ENCODE measurements at regions not wholly inside any gene's neighbourhood (a gene's known extent, or its start where the extent isn't known, plus 50 kb on each side); places are given as distances from the start of the nearest gene placed in this dataset.
"Not testable (repeated sequence)": the region's sequence is repeated elsewhere in the genome, so short reads cannot be mapped to it uniquely, and the experiment has no call there.

DNA sequence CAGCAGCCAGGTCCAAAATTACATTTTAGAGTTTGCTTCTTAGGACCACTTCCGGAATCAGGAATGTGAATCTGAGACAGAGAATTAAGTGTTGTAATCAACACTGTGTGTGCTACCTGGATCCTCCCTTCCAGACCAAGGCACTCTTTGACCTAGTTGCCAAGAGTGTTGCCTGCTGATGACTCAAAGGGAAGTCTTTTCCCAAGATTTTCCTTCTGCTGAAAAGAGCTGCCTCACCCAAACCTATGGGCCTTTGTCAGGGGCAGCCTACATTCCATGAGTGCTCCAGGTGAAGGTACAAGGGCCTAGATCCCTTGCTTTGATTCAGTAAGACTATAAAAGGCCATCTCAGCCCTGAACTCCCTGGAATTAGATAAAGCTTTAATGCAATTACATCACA, 712.5 kb upstream of the ANKRD30A start:
- 93 to 100% methylated on average over 1 of the region's 1 CpG for WGBS, 2 donors
- peaks cover 0 to 8% (median 1%) of the 10 kb centered on the region in 4 donors for H3K9me3 ChIP-seq

DNA sequence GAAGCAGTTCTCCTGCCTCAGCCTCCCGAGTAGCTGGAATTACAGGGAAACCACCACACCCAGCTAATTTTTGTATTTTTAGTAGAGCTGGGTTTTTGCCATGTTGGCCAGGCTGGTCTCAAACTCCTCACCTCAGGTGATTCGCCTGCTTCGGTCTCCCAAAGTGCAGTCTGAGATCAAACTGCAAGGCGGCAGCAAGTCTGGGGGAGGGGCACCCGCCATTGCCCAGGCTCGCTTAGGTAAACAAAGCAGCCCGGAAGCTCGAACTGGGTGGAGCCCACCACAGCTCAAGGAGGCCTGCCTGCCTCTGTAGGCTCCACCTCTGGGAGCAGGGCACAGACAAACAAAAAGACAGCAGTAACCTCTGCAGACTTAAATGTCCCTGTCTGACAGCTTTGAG, 725.2 kb upstream of the ANKRD30A start:
- H3K4me1 ChIP-seq; H3K27ac ChIP-seq; DNase-seq (ENCODE audit: low spot score in 2 of 2); H3K9me3 ChIP-seq; H3K36me3 ChIP-seq; H3K4me3 ChIP-seq; H3K27me3 ChIP-seq: not testable (repeated sequence)
- WGBS, 2 donors = 83 to 85% methylated on average over 3 to 8 of the region's 8 CpGs

More for the DNA sequence above, 712.5 kb upstream of the ANKRD30A start:
- DNase-seq (ENCODE audit: low spot score in 2 of 2) = no peak
- Histone ChIP-seq H3K27me3 (no peaks in the 10 kb centered on the region), H3K27ac (no peak overlapping the region), H3K36me3 (no peaks in the 10 kb centered on the region), H3K4me3 (no peak overlapping the region), H3K4me1 (no peaks in the 10 kb centered on the region)
- TF ChIP-seq EP300 (IDR thresholded peaks at IDR 0.05) (no peak), POLR2A (IDR thresholded peaks at IDR 0.05) (no peak), CTCF (IDR thresholded peaks at IDR 0.05) (no peak)

GRCh38 chr10:36393801-36394200, 731.6 kb upstream of the ANKRD30A start:
- 80% methylated on average over 3 of the region's 3 CpGs for WGBS, 2 donors
- DNase-seq (ENCODE audit: low spot score in 2 of 2) = no peak
- TF ChIP-seq POLR2A (IDR thresholded peaks at IDR 0.05) (no peak), EP300 (IDR thresholded peaks at IDR 0.05) (no peak), CTCF (IDR thresholded peaks at IDR 0.05) (no peak)
- H3K9me3 ChIP-seq = no peaks in the 10 kb centered on the region
- H3K36me3 ChIP-seq = no peaks in the 10 kb centered on the region
- no peak overlapping the region for H3K4me3 ChIP-seq
- no peak overlapping the region for H3K27ac ChIP-seq
- no peaks in the 10 kb centered on the region for H3K27me3 ChIP-seq
- no peaks in the 10 kb centered on the region for H3K4me1 ChIP-seq

DNA sequence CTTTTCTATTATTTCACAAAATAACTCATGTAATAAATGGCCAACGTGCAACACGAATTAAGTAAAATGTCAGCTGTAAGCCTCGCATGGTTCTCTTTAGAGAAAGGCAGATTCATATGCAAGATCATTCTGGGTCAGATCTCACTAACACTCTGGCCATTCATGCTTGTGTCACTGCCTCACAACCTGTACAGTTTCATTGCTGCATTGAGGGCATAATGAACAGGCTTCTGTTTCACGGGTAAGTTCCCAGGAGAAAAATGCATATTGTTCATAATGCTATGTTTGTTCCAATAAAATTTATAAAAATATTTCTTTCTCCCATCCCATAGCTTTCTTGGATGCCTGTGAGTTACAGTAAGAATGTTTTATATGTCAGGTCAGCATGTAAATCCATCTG, 734.0 kb upstream of the ANKRD30A start:
- DNase-seq (ENCODE audit: low spot score in 2 of 2) = no peak
- no peaks in the 10 kb centered on the region for H3K27me3 ChIP-seq
- no peak overlapping the region for H3K27ac ChIP-seq
- TF ChIP-seq EP300 (IDR thresholded peaks at IDR 0.05) (no peak), POLR2A (IDR thresholded peaks at IDR 0.05) (no peak), CTCF (IDR thresholded peaks at IDR 0.05) (no peak)
- no peaks in the 10 kb centered on the region for H3K4me1 ChIP-seq
- 33 to 46% methylated on average over 4 of the region's 4 CpGs for WGBS, 2 donors
- no peaks in the 10 kb centered on the region for H3K36me3 ChIP-seq
- H3K9me3 ChIP-seq = no peaks in the 10 kb centered on the region
- H3K4me3 ChIP-seq = no peak overlapping the region

DNA sequence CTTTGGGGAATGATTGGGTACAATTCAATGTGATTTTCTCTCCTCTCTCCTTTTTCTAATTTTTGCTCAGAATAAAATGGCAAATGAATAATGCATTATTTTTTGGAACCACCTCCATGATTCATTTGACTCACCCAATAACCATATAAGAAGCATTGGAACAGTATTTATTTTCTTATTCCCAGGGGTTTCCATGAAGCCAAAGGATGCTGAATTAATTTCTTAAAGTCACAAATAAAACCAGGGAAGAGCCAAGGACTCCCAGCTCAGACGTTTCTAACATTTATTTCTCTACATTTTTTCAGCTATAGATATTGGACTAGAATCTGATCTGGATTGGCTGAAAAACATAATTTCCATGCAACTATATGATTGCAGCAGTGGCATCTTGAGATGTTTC, 735.2 kb upstream of the ANKRD30A start:
- Histone ChIP-seq H3K9me3 (no peaks in the 10 kb centered on the region), H3K4me1 (no peaks in the 10 kb centered on the region), H3K27me3 (no peaks in the 10 kb centered on the region), H3K27ac (no peak overlapping the region), H3K4me3 (no peak overlapping the region), H3K36me3 (no peaks in the 10 kb centered on the region)
- TF ChIP-seq POLR2A (IDR thresholded peaks at IDR 0.05) (no peak), CTCF (IDR thresholded peaks at IDR 0.05) (no peak), EP300 (IDR thresholded peaks at IDR 0.05) (no peak)
- 59 to 61% methylated on average over 1 of the region's 1 CpG for WGBS, 2 donors
- no peak for DNase-seq (ENCODE audit: low spot score in 2 of 2)

GRCh38 chr10:36388166-36388565, 737.2 kb upstream of the ANKRD30A start:
- DNase-seq (ENCODE audit: low spot score in 2 of 2) = no peak
- Histone ChIP-seq H3K36me3 (no peaks in the 10 kb centered on the region), H3K4me1 (no peaks in the 10 kb centered on the region), H3K27ac (no peak overlapping the region), H3K27me3 (no peaks in the 10 kb centered on the region), H3K4me3 (no peak overlapping the region), H3K9me3 (no peaks in the 10 kb centered on the region)
- WGBS, 2 donors = 91 to 95% methylated on average over 3 of the region's 3 CpGs
- no peak for TF ChIP-seq CTCF (IDR thresholded peaks at IDR 0.05)
- TF ChIP-seq EP300 (IDR thresholded peaks at IDR 0.05) = no peak
- TF ChIP-seq POLR2A (IDR thresholded peaks at IDR 0.05) = no peak
